SHP77 (cell line): ENCODE measurements at regions not wholly inside any gene's neighbourhood (a gene's known extent, or its start where the extent isn't known, plus 50 kb on each side); places are given as distances from the start of the nearest gene placed in this dataset.
A peak's percentile ranks its signal among the peaks of the same experiment; 100 is the strongest.
"Not testable (repeated sequence)": the region's sequence is repeated elsewhere in the genome, so short reads cannot be mapped to it uniquely, and the experiment has no call there.

Source experiments
- DNase-seq, 2 experiments: peaks; one replicate each; lab custom pipeline; 2025; lab: John Stamatoyannopoulos, UW

GRCh38 chr1:243074224-243074623, 180.9 kb downstream of the CEP170 start:
- DNase-seq: not testable (repeated sequence)

GRCh38 chr1:243067056-243067455, 188.0 kb downstream of the CEP170 start:
- not testable (repeated sequence) for DNase-seq

- DNase-seq: not testable (repeated sequence)
These were observed 193.1 kb downstream of the CEP170 start for GRCh38 chr1:243061965-243062364.

GRCh38 chr1:243055510-243055909, 199.6 kb downstream of the CEP170 start:
- not testable (repeated sequence) for DNase-seq

GRCh38 chr1:243055091-243055490, 200.0 kb downstream of the CEP170 start:
- not testable (repeated sequence) for DNase-seq

- DNase-seq: not testable (repeated sequence)
These were observed 200.4 kb downstream of the CEP170 start for GRCh38 chr1:243054681-243055080.

GRCh38 chr1:243053048-243053447, 202.0 kb downstream of the CEP170 start:
- DNase-seq: not testable (repeated sequence)

GRCh38 chr1:243050613-243051012, 204.5 kb downstream of the CEP170 start:
- not testable (repeated sequence) for DNase-seq

- not testable (repeated sequence) for DNase-seq
These were observed 205.4 kb downstream of the CEP170 start for GRCh38 chr1:243049716-243050115.

GRCh38 chr1:243021365-243021764, 233.7 kb downstream of the CEP170 start:
- DNase-seq: not testable (repeated sequence)

- DNase-seq: not testable (repeated sequence)
These were observed 235.9 kb downstream of the CEP170 start for GRCh38 chr1:243019030-243019635.

- DNase-seq: not testable (repeated sequence)
These were observed 244.4 kb downstream of the CEP170 start for GRCh38 chr1:243010719-243011118.

GRCh38 chr1:243001003-243001402, 254.1 kb downstream of the CEP170 start:
- not testable (repeated sequence) for DNase-seq

- DNase-seq: not testable (repeated sequence)
These were observed 262.3 kb downstream of the CEP170 start for GRCh38 chr1:242992776-242993175.

GRCh38 chr1:242985096-242985495, 270.0 kb downstream of the CEP170 start:
- not testable (repeated sequence) for DNase-seq

GRCh38 chr1:242973341-242973740, 281.7 kb downstream of the CEP170 start:
- DNase-seq: not testable (repeated sequence)

GRCh38 chr1:242966892-242967291, 288.2 kb downstream of the CEP170 start:
- no peak for DNase-seq

- not testable (repeated sequence) for DNase-seq
These were observed 295.7 kb downstream of the CEP170 start for GRCh38 chr1:242959397-242959796.

- DNase-seq: not testable (repeated sequence)
These were observed 300.1 kb downstream of the CEP170 start for GRCh38 chr1:242954945-242955344.

GRCh38 chr1:242946206-242946605, 308.9 kb downstream of the CEP170 start:
- no peak for DNase-seq

- DNase-seq: peak; percentile 7 to 20
These were observed 318.4 kb downstream of the CEP170 start for GRCh38 chr1:242936725-242937124.

- DNase-seq: not testable (repeated sequence)
These were observed 330.4 kb downstream of the CEP170 start for GRCh38 chr1:242924717-242925116.

- DNase-seq: not testable (repeated sequence)
These were observed 331.5 kb downstream of the CEP170 start for GRCh38 chr1:242923603-242924002.

GRCh38 chr1:242914729-242915128, 340.4 kb downstream of the CEP170 start:
- DNase-seq: not testable (repeated sequence)
